ENCODE measurements at regions not wholly inside any gene's neighbourhood (a gene's known extent, or its start where the extent isn't known, plus 50 kb on each side); places are given as distances from the start of the nearest gene placed in this dataset.

DNA sequence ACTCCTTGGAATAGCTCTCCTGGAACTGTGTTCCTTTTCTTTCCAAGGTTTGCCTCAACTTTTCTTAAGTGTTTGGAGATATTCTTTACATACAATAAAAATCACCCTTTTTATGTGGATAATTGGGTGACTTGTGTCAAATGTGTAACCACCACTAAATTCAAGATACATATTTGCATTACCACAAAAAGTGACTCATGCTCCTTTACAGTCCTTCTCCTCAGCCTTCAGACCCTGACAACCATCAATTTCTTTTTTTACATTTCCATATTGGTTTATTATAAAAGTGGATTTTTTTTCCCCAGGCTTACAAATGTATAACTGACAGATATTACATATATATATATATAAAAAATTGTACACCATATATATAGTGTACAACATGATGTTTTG is 372.0 kb upstream of the KCNN2 start:
- Mint-ChIP-seq H3K4me3 (no peak overlapping the region), H3K4me1 (no peaks in the 10 kb centered on the region), H3K36me3 (ENCODE audit: low read depth) (no peaks in the 10 kb centered on the region), H3K9me3 (ENCODE audit: low read depth) (peaks cover 1% of the 10 kb centered on the region), H3K27me3 (no peaks in the 10 kb centered on the region), H3K27ac (no peak overlapping the region)
- intact Hi-C loops (cut with DNase I, micrococcal nuclease) = loop anchor here in 1 of 2 experiments (5.0 kb wide), 1 partner anchor 442 kb away; no protein-coding TSS in a partner anchor
- ATAC-seq = no peak
- ChIA-PET CTCF (interaction anchor here (0.6 kb wide), 1 partner anchor 959 kb away, joined by 3 read pairs; no protein-coding TSS in a partner anchor), POLR2A (no interaction called here)
- no peak for DNase-seq

DNA sequence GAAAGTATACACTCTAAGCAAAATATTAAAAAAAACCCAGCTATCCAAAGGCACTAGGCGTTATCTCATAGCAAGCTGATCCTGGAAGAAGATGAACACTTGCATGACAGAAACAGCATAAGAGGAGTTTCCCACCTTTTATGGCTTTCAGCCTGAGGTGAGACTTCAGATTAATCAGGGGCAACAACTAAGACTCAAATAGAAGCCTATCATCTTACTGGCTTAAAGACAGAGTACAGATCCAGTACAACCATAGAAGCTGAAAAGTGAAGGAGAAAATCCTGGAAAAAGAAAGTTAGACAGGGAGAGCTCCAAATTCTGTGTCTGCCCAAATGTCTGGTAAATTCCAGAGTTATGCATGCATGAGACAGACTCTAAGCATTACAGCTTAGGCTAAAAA is 360.8 kb upstream of the KCNN2 start:
- no peak overlapping the region for H3K27ac Mint-ChIP-seq
- H3K27me3 Mint-ChIP-seq = no peaks in the 10 kb centered on the region
- H3K9me3 Mint-ChIP-seq (ENCODE audit: low read depth) = no peaks in the 10 kb centered on the region
- no peaks in the 10 kb centered on the region for H3K4me1 Mint-ChIP-seq
- DNase-seq = no peak
- no peaks in the 10 kb centered on the region for H3K36me3 Mint-ChIP-seq (ENCODE audit: low read depth)
- CTCF ChIA-PET = no interaction called here
- POLR2A ChIA-PET = no interaction called here
- no peak for ATAC-seq
- no peak overlapping the region for H3K4me3 Mint-ChIP-seq
- intact Hi-C loops (cut with DNase I, micrococcal nuclease) = no loop called here

DNA sequence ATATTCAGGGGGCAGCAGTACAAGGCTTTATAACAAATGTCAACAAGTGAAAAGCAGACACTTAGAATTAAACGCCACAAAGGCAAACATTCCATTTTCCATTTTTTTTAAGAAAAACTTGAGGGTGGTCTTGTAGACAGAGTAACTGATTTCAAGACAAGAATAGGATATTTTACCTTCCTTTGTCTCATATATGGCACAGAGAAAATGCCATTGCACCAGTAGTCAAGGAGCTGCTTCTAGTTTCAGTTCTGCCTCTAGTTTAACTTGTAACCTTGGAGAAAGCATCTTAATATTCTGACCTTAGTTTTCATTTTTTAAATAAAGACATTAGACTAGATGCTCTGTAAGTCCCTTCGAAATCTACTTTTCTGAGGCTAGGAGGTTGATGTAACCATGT is 355.3 kb upstream of the KCNN2 start:
- DNase-seq = no peak
- Mint-ChIP-seq H3K9me3 (ENCODE audit: low read depth) (no peaks in the 10 kb centered on the region), H3K27me3 (no peaks in the 10 kb centered on the region), H3K36me3 (ENCODE audit: low read depth) (no peaks in the 10 kb centered on the region), H3K27ac (no peak overlapping the region), H3K4me1 (no peaks in the 10 kb centered on the region), H3K4me3 (no peak overlapping the region)
- POLR2A ChIA-PET = no interaction called here
- CTCF ChIA-PET = no interaction called here
- intact Hi-C loops (cut with DNase I, micrococcal nuclease) = no loop called here
- ATAC-seq = no peak

DNA sequence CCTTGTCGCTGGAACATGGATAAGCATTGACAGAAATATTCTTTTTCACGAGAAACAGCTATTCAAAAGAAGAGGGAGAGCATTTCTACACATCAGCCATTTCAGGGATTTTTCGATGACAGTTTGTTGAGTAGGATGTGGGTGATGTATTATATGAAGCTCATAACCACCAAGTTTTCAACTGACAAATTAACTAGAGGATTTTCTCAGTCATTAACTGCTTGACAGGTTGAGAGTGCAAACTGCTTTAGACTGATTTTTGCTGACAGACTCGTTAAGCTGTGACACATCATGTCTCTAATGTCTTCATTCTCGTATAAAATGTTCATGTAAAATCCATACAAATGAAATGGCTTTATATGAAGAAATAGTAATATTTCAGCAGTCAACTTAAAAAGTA is 354.2 kb upstream of the KCNN2 start:
- H3K27ac Mint-ChIP-seq = no peak overlapping the region
- ChIA-PET POLR2A (no interaction called here), CTCF (no interaction called here)
- H3K9me3 Mint-ChIP-seq (ENCODE audit: low read depth) = no peaks in the 10 kb centered on the region
- no peak for DNase-seq
- no peaks in the 10 kb centered on the region for H3K36me3 Mint-ChIP-seq (ENCODE audit: low read depth)
- ATAC-seq = no peak
- no peaks in the 10 kb centered on the region for H3K4me1 Mint-ChIP-seq
- no peak overlapping the region for H3K4me3 Mint-ChIP-seq
- intact Hi-C loops (cut with DNase I, micrococcal nuclease) = no loop called here
- H3K27me3 Mint-ChIP-seq = no peaks in the 10 kb centered on the region

DNA sequence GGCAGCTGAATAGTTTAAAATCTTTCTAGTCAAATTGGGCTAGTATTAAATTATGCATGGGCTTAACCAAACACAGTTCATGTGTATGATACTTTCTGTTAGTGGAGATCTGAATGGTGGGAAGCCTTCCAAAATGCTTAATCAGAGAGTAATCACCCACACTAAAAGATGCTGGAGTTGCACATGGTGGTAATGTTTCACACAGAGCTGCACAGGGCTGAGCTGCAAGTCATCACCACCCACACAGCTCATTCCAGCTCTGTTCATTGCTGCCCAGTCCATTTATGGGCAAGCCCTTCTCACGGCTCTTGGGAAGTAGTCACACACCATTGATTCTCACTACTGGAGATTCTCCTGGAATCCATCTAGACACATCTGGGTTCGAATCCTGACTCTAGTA is 351.5 kb upstream of the KCNN2 start:
- no peak overlapping the region for H3K4me3 Mint-ChIP-seq
- no peaks in the 10 kb centered on the region for H3K36me3 Mint-ChIP-seq (ENCODE audit: low read depth)
- no peak for DNase-seq
- H3K9me3 Mint-ChIP-seq (ENCODE audit: low read depth) = no peaks in the 10 kb centered on the region
- POLR2A ChIA-PET = no interaction called here
- CTCF ChIA-PET = no interaction called here
- H3K27me3 Mint-ChIP-seq = no peaks in the 10 kb centered on the region
- intact Hi-C loops (cut with DNase I, micrococcal nuclease) = no loop called here
- H3K4me1 Mint-ChIP-seq = no peaks in the 10 kb centered on the region
- no peak overlapping the region for H3K27ac Mint-ChIP-seq
- no peak for ATAC-seq

DNA sequence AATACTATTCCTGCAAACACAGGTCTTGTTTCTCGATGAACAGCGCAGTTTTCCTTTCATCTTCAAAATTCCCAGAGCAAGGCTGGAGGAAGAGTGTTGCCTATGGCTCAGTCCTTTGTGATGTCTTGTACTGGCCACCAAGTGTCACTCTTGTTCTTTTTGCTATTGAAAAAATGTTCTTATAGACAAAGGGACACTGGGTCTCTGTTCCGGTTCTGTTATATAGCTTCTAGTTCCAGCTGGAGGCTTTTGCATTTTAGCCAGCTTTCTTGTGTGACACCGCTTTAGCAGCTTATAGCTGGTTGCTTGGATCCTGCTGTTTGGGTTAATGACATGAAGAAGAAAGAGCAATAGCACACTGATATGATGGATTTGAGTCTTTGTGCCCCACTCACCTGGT is 343.7 kb upstream of the KCNN2 start:
- no peak overlapping the region for H3K4me3 Mint-ChIP-seq
- no peaks in the 10 kb centered on the region for H3K4me1 Mint-ChIP-seq
- DNase-seq = no peak
- H3K36me3 Mint-ChIP-seq (ENCODE audit: low read depth) = no peaks in the 10 kb centered on the region
- CTCF ChIA-PET = no interaction called here
- no peaks in the 10 kb centered on the region for H3K27me3 Mint-ChIP-seq
- H3K27ac Mint-ChIP-seq = no peak overlapping the region
- POLR2A ChIA-PET = no interaction called here
- no peak for ATAC-seq
- H3K9me3 Mint-ChIP-seq (ENCODE audit: low read depth) = no peaks in the 10 kb centered on the region
- intact Hi-C loops (cut with DNase I, micrococcal nuclease) = no loop called here

DNA sequence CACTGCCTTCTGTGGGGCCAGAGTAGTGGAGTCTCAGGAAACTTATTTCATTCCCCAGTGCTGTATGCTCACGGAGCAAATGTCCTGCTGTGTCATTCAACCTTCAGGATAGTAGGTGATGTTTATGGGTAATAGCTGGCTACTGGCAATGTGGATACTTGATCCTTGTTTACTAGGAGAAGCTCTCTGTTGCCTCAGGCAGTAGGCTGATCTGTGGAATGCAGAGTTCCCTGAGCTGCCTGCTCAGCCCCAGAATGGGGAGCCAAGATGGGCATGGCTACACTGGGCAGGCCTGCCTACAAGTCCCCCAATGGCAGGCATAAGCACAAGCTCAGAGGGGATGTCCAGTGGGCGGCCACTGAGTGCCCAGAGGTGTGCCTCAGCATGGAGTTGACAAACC is 323.1 kb upstream of the KCNN2 start:
- no peaks in the 10 kb centered on the region for H3K4me1 Mint-ChIP-seq
- no peak for DNase-seq
- peaks cover 11% of the 10 kb centered on the region for H3K9me3 Mint-ChIP-seq (ENCODE audit: low read depth)
- H3K36me3 Mint-ChIP-seq (ENCODE audit: low read depth) = no peaks in the 10 kb centered on the region
- no peak overlapping the region for H3K27ac Mint-ChIP-seq
- H3K27me3 Mint-ChIP-seq = no peaks in the 10 kb centered on the region
- POLR2A ChIA-PET = no interaction called here
- CTCF ChIA-PET = interaction anchor here (0.6 kb wide), 1 partner anchor 501 kb away, joined by 4 read pairs; no protein-coding TSS in a partner anchor
- intact Hi-C loops (cut with DNase I, micrococcal nuclease) = no loop called here
- H3K4me3 Mint-ChIP-seq = no peak overlapping the region
- no peak for ATAC-seq

DNA sequence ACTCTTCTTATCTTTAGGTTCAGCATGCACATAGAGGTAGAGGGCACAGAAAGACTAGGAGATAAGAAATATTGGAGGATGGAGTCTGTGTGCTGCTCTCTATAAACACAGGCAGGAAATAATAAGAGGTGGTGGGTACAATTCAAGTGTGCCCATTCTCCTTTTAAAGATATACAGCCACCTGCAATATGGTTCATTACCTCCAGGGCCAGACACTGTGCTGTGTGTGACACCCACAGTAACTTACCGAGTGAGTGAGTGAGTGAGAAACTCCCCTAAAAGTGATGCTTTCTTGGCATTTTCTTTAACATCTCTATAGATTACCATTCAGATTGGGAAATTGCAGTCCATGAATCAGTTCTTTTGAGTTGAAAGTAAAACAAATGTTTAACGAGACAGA is 311.8 kb upstream of the KCNN2 start:
- DNase-seq = no peak
- Mint-ChIP-seq H3K4me1 (no peaks in the 10 kb centered on the region), H3K27me3 (peaks cover 16% of the 10 kb centered on the region), H3K9me3 (ENCODE audit: low read depth) (no peaks in the 10 kb centered on the region), H3K27ac (no peak overlapping the region), H3K36me3 (ENCODE audit: low read depth) (no peaks in the 10 kb centered on the region), H3K4me3 (no peak overlapping the region)
- ChIA-PET POLR2A (no interaction called here), CTCF (no interaction called here)
- intact Hi-C loops (cut with DNase I, micrococcal nuclease) = no loop called here
- no peak for ATAC-seq

DNA sequence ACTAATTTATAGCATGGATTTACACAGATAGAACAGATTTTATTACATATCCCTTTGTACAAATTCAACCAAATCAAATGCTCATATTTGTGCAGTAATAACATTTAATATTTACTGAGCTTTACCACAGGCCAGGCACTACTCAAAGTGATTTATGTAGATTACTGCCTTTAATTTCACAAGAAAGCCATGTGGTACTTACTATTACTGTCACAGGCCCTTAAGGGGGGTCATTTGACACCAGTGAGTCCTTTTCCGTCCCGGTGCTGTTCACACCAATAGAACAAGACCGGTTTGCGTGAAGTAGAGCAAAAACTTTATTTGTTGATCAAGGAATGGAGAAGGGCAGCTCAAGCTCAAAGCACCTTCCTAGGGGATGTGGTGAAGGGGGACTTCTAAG is 308.5 kb upstream of the KCNN2 start:
- no peaks in the 10 kb centered on the region for H3K36me3 Mint-ChIP-seq (ENCODE audit: low read depth)
- CTCF ChIA-PET = no interaction called here
- no peak overlapping the region for H3K4me3 Mint-ChIP-seq
- H3K27ac Mint-ChIP-seq = no peak overlapping the region
- no peaks in the 10 kb centered on the region for H3K4me1 Mint-ChIP-seq
- DNase-seq (no peak), ATAC-seq (no peak)
- H3K27me3 Mint-ChIP-seq = peaks cover 36% of the 10 kb centered on the region
- POLR2A ChIA-PET = no interaction called here
- H3K9me3 Mint-ChIP-seq (ENCODE audit: low read depth) = no peaks in the 10 kb centered on the region
- intact Hi-C loops (cut with DNase I, micrococcal nuclease) = no loop called here

DNA sequence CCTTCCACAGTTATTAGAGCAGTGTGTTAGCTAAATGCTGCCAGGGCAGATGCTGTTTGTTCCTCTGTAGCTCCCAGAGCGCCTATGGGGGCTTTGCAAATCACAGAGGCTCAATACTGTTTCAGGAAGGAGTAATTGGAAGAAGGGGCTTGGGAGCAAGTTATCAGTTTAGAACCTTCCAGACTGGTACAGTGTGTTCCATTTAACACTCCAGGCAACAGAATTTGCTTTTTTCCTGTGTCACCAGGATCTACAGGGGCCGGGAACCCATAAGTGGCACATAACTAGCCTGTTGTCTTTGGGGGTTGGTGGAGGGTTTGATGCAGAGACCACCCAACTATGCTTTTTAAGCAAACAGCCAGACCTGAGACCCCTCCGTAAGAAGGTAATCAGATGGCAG is 307.3 kb upstream of the KCNN2 start:
- CTCF ChIA-PET = no interaction called here
- Mint-ChIP-seq H3K27me3 (peaks cover 43% of the 10 kb centered on the region), H3K27ac (no peak overlapping the region)

DNA sequence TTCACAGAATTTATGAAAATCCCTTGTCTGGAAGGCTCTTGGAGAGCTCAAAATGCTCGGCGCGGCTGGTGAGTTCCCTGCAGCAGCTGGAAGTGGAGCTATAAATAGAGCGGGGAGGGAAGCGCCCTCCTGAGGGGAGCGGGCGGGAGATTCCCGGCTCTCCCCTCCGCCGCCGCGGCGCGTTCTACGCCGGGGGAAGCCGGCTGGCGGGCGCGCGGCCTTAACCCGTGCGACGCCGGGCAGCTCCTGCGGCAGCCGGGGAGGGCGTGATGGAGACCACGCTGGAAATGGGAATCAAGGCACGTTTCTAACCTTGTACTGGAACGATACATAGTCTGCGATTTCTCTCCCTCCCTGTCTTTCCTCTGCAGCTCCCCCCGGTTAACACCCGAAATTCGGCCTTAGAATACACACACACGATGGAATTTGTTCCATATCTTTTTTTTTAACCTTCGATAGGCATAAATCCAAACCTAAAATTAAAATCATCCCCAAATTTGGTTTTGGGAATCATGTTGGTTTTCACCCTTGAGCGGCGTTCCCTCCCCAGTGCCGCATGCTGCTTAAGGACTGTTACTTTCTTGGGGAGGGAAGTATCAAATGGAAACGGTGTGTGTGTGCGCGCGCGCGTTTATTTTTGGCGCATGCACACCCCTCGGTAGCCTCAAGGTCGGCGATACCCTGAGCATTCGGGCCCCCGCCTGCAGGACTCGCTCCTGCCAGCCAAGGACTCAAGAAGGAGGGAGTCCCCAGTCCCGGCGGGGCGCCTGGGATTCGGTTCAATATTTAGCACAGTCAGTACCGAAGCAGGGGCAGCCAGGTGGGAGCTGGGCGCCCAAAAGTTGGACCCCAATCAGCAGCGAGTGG is 306.3 kb upstream of the KCNN2 start:
- POLR2A ChIA-PET = no interaction called here
- no peak overlapping the region for H3K27ac Mint-ChIP-seq

More for the DNA sequence above, 307.3 kb upstream of the KCNN2 start:
- ATAC-seq = no peak
- DNase-seq = no peak
- intact Hi-C loops (cut with DNase I, micrococcal nuclease) = no loop called here
- no peaks in the 10 kb centered on the region for H3K4me1 Mint-ChIP-seq
- no peaks in the 10 kb centered on the region for H3K36me3 Mint-ChIP-seq (ENCODE audit: low read depth)
- H3K4me3 Mint-ChIP-seq = no peak overlapping the region
- H3K9me3 Mint-ChIP-seq (ENCODE audit: low read depth) = no peaks in the 10 kb centered on the region
- POLR2A ChIA-PET = no interaction called here

DNA sequence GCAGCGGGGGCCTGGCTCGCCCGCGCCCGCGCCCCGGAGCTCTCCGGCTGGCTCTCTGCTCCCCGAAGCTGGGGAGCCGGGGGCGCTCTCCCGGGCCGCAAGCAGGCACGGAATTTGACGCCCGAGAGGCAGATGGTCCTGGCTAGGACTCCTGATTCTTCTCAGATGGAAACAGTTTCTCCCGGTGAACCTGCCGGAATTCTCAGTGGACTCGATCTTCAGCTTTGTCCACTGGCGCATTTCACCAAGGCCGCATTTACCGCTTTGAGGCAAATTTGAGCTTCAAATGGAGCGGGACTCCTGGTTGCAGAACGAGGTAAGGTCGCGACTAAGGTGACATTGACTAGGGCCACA is 305.7 kb upstream of the KCNN2 start:
- Mint-ChIP-seq H3K27me3 (peaks cover 47% of the 10 kb centered on the region), H3K4me3 (no peak overlapping the region), H3K36me3 (ENCODE audit: low read depth) (no peaks in the 10 kb centered on the region), H3K4me1 (no peaks in the 10 kb centered on the region), H3K9me3 (ENCODE audit: low read depth) (no peaks in the 10 kb centered on the region), H3K27ac (no peak overlapping the region)
- CTCF ChIA-PET = interaction anchor here (0.6 kb wide), 2 partner anchors 94 to 275 kb away, joined by 3 to 5 read pairs; no protein-coding TSS in a partner anchor
- POLR2A ChIA-PET = no interaction called here
- no peak for ATAC-seq
- intact Hi-C loops (cut with DNase I, micrococcal nuclease) = no loop called here
- DNase-seq = no peak

More for the DNA sequence above, 306.3 kb upstream of the KCNN2 start:
- H3K4me3 Mint-ChIP-seq = no peak overlapping the region
- H3K36me3 Mint-ChIP-seq (ENCODE audit: low read depth) = no peaks in the 10 kb centered on the region
- no peak for DNase-seq
- CTCF ChIA-PET = interaction anchor here (0.6 kb wide), 2 partner anchors 93 to 274 kb away, joined by 3 to 5 read pairs; no protein-coding TSS in a partner anchor
- H3K9me3 Mint-ChIP-seq (ENCODE audit: low read depth) = no peaks in the 10 kb centered on the region
- peaks cover 45% of the 10 kb centered on the region for H3K27me3 Mint-ChIP-seq
- no peak for ATAC-seq
- intact Hi-C loops (cut with DNase I, micrococcal nuclease) = no loop called here
- no peaks in the 10 kb centered on the region for H3K4me1 Mint-ChIP-seq
